CD14-positive monocyte (primary cell): ENCODE measurements at regions not wholly inside any gene's neighbourhood (a gene's known extent, or its start where the extent isn't known, plus 50 kb on each side); places are given as distances from the start of the nearest gene placed in this dataset.
A peak's percentile ranks its signal among the peaks of the same experiment; 100 is the strongest.

Experiments used
- DNase-seq, 3 donors: peaks; one replicate each; pipeline ENCODE4 v3.0.0-alpha.2; 2011 to 2022
- H2AFZ ChIP-seq: 2 replicates; pipeline ENCODE4 v1.6.0; 2012; ENCODE audit warnings: mild to moderate bottlenecking, low read depth, low read length, inconsistent platforms; ENCODE audit not compliant: insufficient read depth, poor library complexity, severe bottlenecking
- H3K27ac ChIP-seq, 2 donors: 1 replicate in 1 of 2; 2 replicates in 1 of 2; pipeline ENCODE4 v1.5.1; 2012 to 2013; ENCODE audit warnings: low read length in 2 of 2, control low read depth in 1 of 2, inconsistent platforms in 1 of 2, low read depth in 1 of 2, mild to moderate bottlenecking in 1 of 2
- H3K27me3 ChIP-seq, 2 donors: one replicate each; pipeline versions ENCODE4 v1.6.0 to v1.6.1; 2011 to 2013; ENCODE audit warnings: low read length in 2 of 2; ENCODE audit not compliant: control insufficient read depth in 2 of 2, insufficient read depth in 2 of 2
- H3K36me3 ChIP-seq, 2 donors: replicated peaks in 1 of 2; 1 replicate in 1 of 2; 2 replicates in 1 of 2; pipeline versions ENCODE4 v1.5.1 to v1.6.1; 2012 to 2013; ENCODE audit warnings: low read length in 2 of 2, control low read depth in 1 of 2, inconsistent platforms in 1 of 2, mild to moderate bottlenecking in 1 of 2; ENCODE audit not compliant: insufficient read depth in 2 of 2, control insufficient read depth in 1 of 2
- H3K4me1 ChIP-seq, 2 donors: 1 replicate in 1 of 2; 2 replicates in 1 of 2; pipeline versions ENCODE4 v1.5.1 to v1.6.1; 2012 to 2013; ENCODE audit warnings: low read length in 2 of 2, control low read depth in 1 of 2, inconsistent platforms in 1 of 2, mild to moderate bottlenecking in 1 of 2, moderate library complexity in 1 of 2; ENCODE audit not compliant: insufficient read depth in 2 of 2, control insufficient read depth in 1 of 2
- H3K4me2 ChIP-seq: replicated peaks from 2 replicates; pipeline ENCODE3; 2012; ENCODE audit warnings: low read length, moderate library complexity, mild to moderate bottlenecking; ENCODE audit not compliant: poor library complexity, severe bottlenecking; ENCODE audit errors: extremely low read depth
- H3K4me3 ChIP-seq, 3 experiments: fragments of 200-600 bp in 1 of 3; sonication (generic) in 1 of 3; replicated peaks in 1 of 3; 1 replicate in 2 of 3; 2 replicates in 1 of 3; pipeline ENCODE4 v1.5.1; 2011 to 2013; ENCODE audit warnings: low read length in 3 of 3, mild to moderate bottlenecking in 3 of 3, control low read depth in 2 of 3, low read depth in 2 of 3, inconsistent platforms in 1 of 3, moderate library complexity in 1 of 3
- H3K79me2 ChIP-seq: 2 replicates; pipeline ENCODE4 v1.6.0; 2012; ENCODE audit warnings: mild to moderate bottlenecking, control low read depth, inconsistent platforms, low read length, moderate library complexity; ENCODE audit not compliant: insufficient read depth
- H3K9ac ChIP-seq: 2 replicates; pipeline ENCODE4 v1.6.0; 2017; ENCODE audit warnings: low read length, mild to moderate bottlenecking; ENCODE audit not compliant: insufficient read depth, poor library complexity, severe bottlenecking
- H3K9me3 ChIP-seq, 2 donors: replicated peaks in 1 of 2; 1 replicate in 1 of 2; 2 replicates in 1 of 2; pipeline versions ENCODE4 v1.5.1 to v1.6.1; 2012 to 2013; ENCODE audit warnings: low read length in 2 of 2, control low read depth in 1 of 2; ENCODE audit not compliant: control insufficient read depth in 1 of 2, insufficient read depth in 1 of 2
- H4K20me1 ChIP-seq: 2 replicates; pipeline ENCODE4 v1.6.0; 2012; ENCODE audit warnings: mild to moderate bottlenecking, low read length, control low read depth, moderate library complexity; ENCODE audit not compliant: insufficient read depth
- H3K27ac Mint-ChIP-seq, 7 donors: one replicate each; pipeline ENCODE4 v1.8.0; 2020; ENCODE audit warnings: mild to moderate bottlenecking in 7 of 7, mixed read lengths in 7 of 7, moderate library complexity in 6 of 7, inconsistent platforms in 2 of 7
- H3K27me3 Mint-ChIP-seq, 3 donors: one replicate each; pipeline ENCODE4 v1.8.0; 2021 to 2022; ENCODE audit warnings: low read depth in 3 of 3, mild to moderate bottlenecking in 3 of 3, mixed read lengths in 3 of 3, moderate library complexity in 3 of 3, inconsistent platforms in 1 of 3
- H3K36me3 Mint-ChIP-seq, 2 donors: one replicate each; pipeline ENCODE4 v1.8.0; 2020; ENCODE audit warnings: mixed read lengths in 2 of 2, inconsistent platforms in 1 of 2, mild to moderate bottlenecking in 1 of 2
- H3K4me1 Mint-ChIP-seq: one replicate; pipeline ENCODE4 v1.8.0; 2020; ENCODE audit warnings: mild to moderate bottlenecking, mixed read lengths
- H3K4me3 Mint-ChIP-seq, 2 donors: one replicate each; pipeline ENCODE4 v1.8.0; 2020; ENCODE audit warnings: mild to moderate bottlenecking in 2 of 2, mixed read lengths in 2 of 2, moderate library complexity in 1 of 2
- H3K9me3 Mint-ChIP-seq, 7 donors: one replicate each; pipeline ENCODE4 v1.8.0; 2020 to 2022; ENCODE audit warnings: mixed read lengths in 7 of 7, mild to moderate bottlenecking in 6 of 7, moderate library complexity in 6 of 7, inconsistent platforms in 2 of 7
- CTCF ChIP-seq: fragments of 200-600 bp; IDR thresholded peaks from one replicate; pipeline ENCODE4 v1.8.0; 2022; ENCODE audit warnings: antibody characterized with exemption, mild to moderate bottlenecking
- WGBS: methylation state at CpG from one replicate; pipeline ENCODE4 v1.1.5; 2013; ENCODE audit warnings: missing lambda C conversion rate; ENCODE audit not compliant: insufficient coverage; 5-methylcytosine and 5-hydroxymethylcytosine counted together
- intact Hi-C, 2 donors: fragments of 100-400 bp; cut with micrococcal nuclease; formaldehyde crosslinking; loops; one replicate each; pipeline versions ENCODE4 v1.15.0 to v1.15.1; 2023

GRCh38 chrX:139077281-139078250 is 366.0 kb upstream of the FGF13 start:
- H3K79me2 ChIP-seq = no peaks in the 10 kb centered on the region
- no peaks in the 10 kb centered on the region for H4K20me1 ChIP-seq
- Mint-ChIP-seq H3K27ac (peak overlapping the region; percentile 55 to 91 (median 87)), H3K9me3 (no peaks in the 10 kb centered on the region), H3K4me1 (peaks cover 25% of the 10 kb centered on the region), H3K4me3 (peak overlapping the region in 1 of 2 donors; percentile 53), H3K27me3 (peaks cover 0 to 2% (median 2%) of the 10 kb centered on the region in 3 donors), H3K36me3 (no peaks in the 10 kb centered on the region)
- intact Hi-C loops = loop anchor here in 1 of 2 donors (5.0 kb wide), 1 partner anchor 150 kb away; no protein-coding TSS in a partner anchor
- H3K4me3 ChIP-seq = peak overlapping the region in 1 of 3 experiments; percentile 18
- peak; percentile 64 to 83 (median 80) for DNase-seq
- H2AFZ ChIP-seq = no peak overlapping the region
- no peaks in the 10 kb centered on the region for H3K36me3 ChIP-seq
- H3K4me2 ChIP-seq = peak overlapping the region; percentile 37
- peak overlapping the region in 1 of 2 donors; percentile 84 for H3K27ac ChIP-seq
- no peaks in the 10 kb centered on the region for H3K9me3 ChIP-seq
- peaks cover 23 to 26% of the 10 kb centered on the region in 2 donors for H3K4me1 ChIP-seq
- no peaks in the 10 kb centered on the region for H3K27me3 ChIP-seq
- no peak for TF ChIP-seq CTCF
- H3K9ac ChIP-seq = peak overlapping the region; percentile 29
- no CpG with 5 or more reads among the region's 5 CpGs for WGBS

- Histone ChIP-seq H3K36me3 (no peaks in the 10 kb centered on the region), H3K4me2 (no peak overlapping the region), H4K20me1 (no peaks in the 10 kb centered on the region), H2AFZ (no peak overlapping the region), H3K27ac (no peak overlapping the region), H3K4me1 (no peaks in the 10 kb centered on the region), H3K4me3 (no peak overlapping the region), H3K27me3 (no peaks in the 10 kb centered on the region), H3K9me3 (no peaks in the 10 kb centered on the region), H3K79me2 (no peaks in the 10 kb centered on the region), H3K9ac (no peak overlapping the region)
- H3K27me3 Mint-ChIP-seq = peaks cover 0 to 2% (median 0%) of the 10 kb centered on the region in 3 donors
- H3K27ac Mint-ChIP-seq = no peak overlapping the region
- H3K9me3 Mint-ChIP-seq = peaks cover 0 to 16% (median 3%) of the 10 kb centered on the region in 7 donors
- H3K4me1 Mint-ChIP-seq = peaks cover 2% of the 10 kb centered on the region
- no CpG with 5 or more reads among the region's 2 CpGs for WGBS
- TF ChIP-seq CTCF = no peak
- H3K4me3 Mint-ChIP-seq = no peak overlapping the region
- intact Hi-C loops = no loop called here
- no peaks in the 10 kb centered on the region for H3K36me3 Mint-ChIP-seq
- no peak for DNase-seq
Observed at GRCh38 chrX:139063364-139063763, 351.8 kb upstream of the FGF13 start.
